ENCODE measurements at regions not wholly inside any gene's neighbourhood (a gene's known extent, or its start where the extent isn't known, plus 50 kb on each side); places are given as distances from the start of the nearest gene placed in this dataset.

DNA sequence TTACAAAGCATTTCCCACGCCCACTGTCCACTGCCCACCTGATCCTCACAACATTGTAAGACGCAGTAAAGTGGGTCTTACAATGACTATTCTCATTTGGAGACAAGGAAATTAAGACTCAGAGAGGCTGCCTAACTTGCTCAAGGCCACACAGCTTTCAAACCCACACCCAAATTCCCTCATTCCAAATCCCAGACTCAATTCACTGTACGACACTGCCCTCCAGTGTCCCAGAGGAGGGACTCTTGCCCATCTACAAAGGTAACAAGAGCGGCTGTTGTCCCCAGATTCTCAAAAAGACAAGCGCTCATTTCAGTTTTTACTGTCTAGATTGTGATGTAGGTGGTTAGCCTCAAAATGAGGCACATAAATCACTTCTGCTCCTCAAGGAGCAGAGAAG, 184.6 kb downstream of the ACTL7B start:
- TF ChIP-seq, protein P1, sequence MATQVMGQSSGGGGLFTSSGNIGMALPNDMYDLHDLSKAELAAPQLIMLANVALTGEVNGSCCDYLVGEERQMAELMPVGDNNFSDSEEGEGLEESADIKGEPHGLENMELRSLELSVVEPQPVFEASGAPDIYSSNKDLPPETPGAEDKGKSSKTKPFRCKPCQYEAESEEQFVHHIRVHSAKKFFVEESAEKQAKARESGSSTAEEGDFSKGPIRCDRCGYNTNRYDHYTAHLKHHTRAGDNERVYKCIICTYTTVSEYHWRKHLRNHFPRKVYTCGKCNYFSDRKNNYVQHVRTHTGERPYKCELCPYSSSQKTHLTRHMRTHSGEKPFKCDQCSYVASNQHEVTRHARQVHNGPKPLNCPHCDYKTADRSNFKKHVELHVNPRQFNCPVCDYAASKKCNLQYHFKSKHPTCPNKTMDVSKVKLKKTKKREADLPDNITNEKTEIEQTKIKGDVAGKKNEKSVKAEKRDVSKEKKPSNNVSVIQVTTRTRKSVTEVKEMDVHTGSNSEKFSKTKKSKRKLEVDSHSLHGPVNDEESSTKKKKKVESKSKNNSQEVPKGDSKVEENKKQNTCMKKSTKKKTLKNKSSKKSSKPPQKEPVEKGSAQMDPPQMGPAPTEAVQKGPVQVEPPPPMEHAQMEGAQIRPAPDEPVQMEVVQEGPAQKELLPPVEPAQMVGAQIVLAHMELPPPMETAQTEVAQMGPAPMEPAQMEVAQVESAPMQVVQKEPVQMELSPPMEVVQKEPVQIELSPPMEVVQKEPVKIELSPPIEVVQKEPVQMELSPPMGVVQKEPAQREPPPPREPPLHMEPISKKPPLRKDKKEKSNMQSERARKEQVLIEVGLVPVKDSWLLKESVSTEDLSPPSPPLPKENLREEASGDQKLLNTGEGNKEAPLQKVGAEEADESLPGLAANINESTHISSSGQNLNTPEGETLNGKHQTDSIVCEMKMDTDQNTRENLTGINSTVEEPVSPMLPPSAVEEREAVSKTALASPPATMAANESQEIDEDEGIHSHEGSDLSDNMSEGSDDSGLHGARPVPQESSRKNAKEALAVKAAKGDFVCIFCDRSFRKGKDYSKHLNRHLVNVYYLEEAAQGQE (IDR thresholded peaks at IDR 0.05; ENCODE audit: borderline replicate concordance in 1 of 2, low read depth in 1 of 2, low read length in 2 of 2), result no peak
- TF ChIP-seq SIX1 (CRISPR knock-in tag; IDR thresholded peaks at IDR 0.05; ENCODE audit: borderline replicate concordance), result no peak
- no peak for TF ChIP-seq NFRKB (IDR thresholded peaks at IDR 0.05)
- TF ChIP-seq, protein P2, sequence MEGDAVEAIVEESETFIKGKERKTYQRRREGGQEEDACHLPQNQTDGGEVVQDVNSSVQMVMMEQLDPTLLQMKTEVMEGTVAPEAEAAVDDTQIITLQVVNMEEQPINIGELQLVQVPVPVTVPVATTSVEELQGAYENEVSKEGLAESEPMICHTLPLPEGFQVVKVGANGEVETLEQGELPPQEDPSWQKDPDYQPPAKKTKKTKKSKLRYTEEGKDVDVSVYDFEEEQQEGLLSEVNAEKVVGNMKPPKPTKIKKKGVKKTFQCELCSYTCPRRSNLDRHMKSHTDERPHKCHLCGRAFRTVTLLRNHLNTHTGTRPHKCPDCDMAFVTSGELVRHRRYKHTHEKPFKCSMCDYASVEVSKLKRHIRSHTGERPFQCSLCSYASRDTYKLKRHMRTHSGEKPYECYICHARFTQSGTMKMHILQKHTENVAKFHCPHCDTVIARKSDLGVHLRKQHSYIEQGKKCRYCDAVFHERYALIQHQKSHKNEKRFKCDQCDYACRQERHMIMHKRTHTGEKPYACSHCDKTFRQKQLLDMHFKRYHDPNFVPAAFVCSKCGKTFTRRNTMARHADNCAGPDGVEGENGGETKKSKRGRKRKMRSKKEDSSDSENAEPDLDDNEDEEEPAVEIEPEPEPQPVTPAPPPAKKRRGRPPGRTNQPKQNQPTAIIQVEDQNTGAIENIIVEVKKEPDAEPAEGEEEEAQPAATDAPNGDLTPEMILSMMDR (CRISPR knock-in tag; IDR thresholded peaks at IDR 0.05), result peak; percentile 61
- TF ChIP-seq TEAD2 (CRISPR knock-in tag; IDR thresholded peaks at IDR 0.05), result no peak
- TF ChIP-seq ATRX (CRISPR knock-in tag; IDR thresholded peaks at IDR 0.05; ENCODE audit: borderline replicate concordance), result no peak
- TF ChIP-seq ZNF792 (CRISPR knock-in tag; IDR thresholded peaks at IDR 0.05), result no peak
- no peak for TF ChIP-seq POLR2A (IDR thresholded peaks at IDR 0.05; ENCODE audit: insufficient read depth in 1 of 2, low read depth in 2 of 2, low read length in 2 of 2)
- no peak for TF ChIP-seq SMAD1 (CRISPR knock-in tag; IDR thresholded peaks at IDR 0.05; ENCODE audit: borderline replicate concordance, low read depth)
- TF ChIP-seq ZNF839 (CRISPR knock-in tag; IDR thresholded peaks at IDR 0.05; ENCODE audit: borderline replicate concordance), result no peak
- no peak for TF ChIP-seq RELA (CRISPR knock-in tag; IDR thresholded peaks at IDR 0.05)
- no peak for TF ChIP-seq CEBPB (IDR thresholded peaks at IDR 0.05; ENCODE audit: borderline replicate concordance, low read depth, low read length)
- no peak for TF ChIP-seq ESRRA (CRISPR knock-in tag; IDR thresholded peaks at IDR 0.05; ENCODE audit: low read depth)
- TF ChIP-seq TCF12 (IDR thresholded peaks at IDR 0.05), result no peak
- TF ChIP-seq TCF12 (CRISPR knock-in tag; IDR thresholded peaks at IDR 0.05), result no peak

Measured in HepG2 (cell line).